Lung (tissue), 11 donors: ENCODE measurements at regions not wholly inside any gene's neighbourhood (a gene's known extent, or its start where the extent isn't known, plus 50 kb on each side); places are given as distances from the start of the nearest gene placed in this dataset.

Experiments
- ATAC-seq: fragments of 200-7000 bp; cut with Tn5 transposase; one replicate; pipeline ENCODE4 v1.9.1; 2020; ENCODE audit warnings: moderate number of reproducible peaks; ENCODE audit not compliant: insufficient read depth, low FRiP score
- DNase-seq, 3 donors: peaks; one replicate each; pipeline ENCODE4 v3.0.0-alpha.2; 2013 to 2017
- H3K27ac ChIP-seq, 2 donors: one replicate each; pipeline ENCODE4 v1.5.1; 2013; ENCODE audit warnings: mild to moderate bottlenecking in 2 of 2, moderate library complexity in 2 of 2, control low read depth in 1 of 2, inconsistent platforms in 1 of 2, low read depth in 1 of 2, low read length in 1 of 2
- H3K27me3 ChIP-seq, 3 donors: one replicate each; pipeline ENCODE4 v1.5.1; 2013; ENCODE audit warnings: low read length in 2 of 3; ENCODE audit not compliant: control insufficient read depth in 3 of 3, insufficient read depth in 3 of 3
- H3K36me3 ChIP-seq, 4 donors: one replicate each; pipeline ENCODE4 v1.5.1; 2013; ENCODE audit warnings: low read length in 4 of 4, mild to moderate bottlenecking in 1 of 4, moderate library complexity in 1 of 4; ENCODE audit not compliant: control insufficient read depth in 4 of 4, insufficient read depth in 4 of 4
- H3K4me1 ChIP-seq, 5 donors: one replicate each; pipeline ENCODE4 v1.5.1; 2013; ENCODE audit warnings: low read length in 5 of 5, mild to moderate bottlenecking in 2 of 5, moderate library complexity in 1 of 5; ENCODE audit not compliant: control insufficient read depth in 5 of 5, insufficient read depth in 5 of 5
- H3K4me3 ChIP-seq: one replicate; pipeline ENCODE4 v1.5.1; 2013; ENCODE audit warnings: mild to moderate bottlenecking, control low read depth, moderate library complexity
- H3K9ac ChIP-seq, 2 donors: one replicate each; pipeline ENCODE4 v1.5.1; 2013; ENCODE audit warnings: low read length in 2 of 2, control low read depth in 1 of 2; ENCODE audit not compliant: insufficient read depth in 1 of 2
- H3K9me3 ChIP-seq, 4 donors: one replicate each; pipeline ENCODE4 v1.5.1; 2013; ENCODE audit warnings: low read length in 3 of 4, mild to moderate bottlenecking in 1 of 4, moderate library complexity in 1 of 4; ENCODE audit not compliant: control insufficient read depth in 4 of 4, insufficient read depth in 3 of 4
- WGBS, 2 donors: extraction: QIAGEN DNeasy Blood & Tissue Kit; methylation state at CpG; one replicate each; pipeline ENCODE4 v1.1.7; 2013; 5-methylcytosine and 5-hydroxymethylcytosine counted together
- TF ChIP-seq, protein P1 (sequence below): IDR thresholded peaks from 2 replicates; pipeline ENCODE4 v1.5.1; 2012; ENCODE audit warnings: mild to moderate bottlenecking; ENCODE audit errors: control extremely low read depth, extremely low read depth
- donor health status: control.
- donor health status: control.
- donor health status: Bipolar disorder and iron deficiency.
- donor health status: healthy.
- donor health status: DM: yes; HTN: yes; CAD: no.

DNA sequence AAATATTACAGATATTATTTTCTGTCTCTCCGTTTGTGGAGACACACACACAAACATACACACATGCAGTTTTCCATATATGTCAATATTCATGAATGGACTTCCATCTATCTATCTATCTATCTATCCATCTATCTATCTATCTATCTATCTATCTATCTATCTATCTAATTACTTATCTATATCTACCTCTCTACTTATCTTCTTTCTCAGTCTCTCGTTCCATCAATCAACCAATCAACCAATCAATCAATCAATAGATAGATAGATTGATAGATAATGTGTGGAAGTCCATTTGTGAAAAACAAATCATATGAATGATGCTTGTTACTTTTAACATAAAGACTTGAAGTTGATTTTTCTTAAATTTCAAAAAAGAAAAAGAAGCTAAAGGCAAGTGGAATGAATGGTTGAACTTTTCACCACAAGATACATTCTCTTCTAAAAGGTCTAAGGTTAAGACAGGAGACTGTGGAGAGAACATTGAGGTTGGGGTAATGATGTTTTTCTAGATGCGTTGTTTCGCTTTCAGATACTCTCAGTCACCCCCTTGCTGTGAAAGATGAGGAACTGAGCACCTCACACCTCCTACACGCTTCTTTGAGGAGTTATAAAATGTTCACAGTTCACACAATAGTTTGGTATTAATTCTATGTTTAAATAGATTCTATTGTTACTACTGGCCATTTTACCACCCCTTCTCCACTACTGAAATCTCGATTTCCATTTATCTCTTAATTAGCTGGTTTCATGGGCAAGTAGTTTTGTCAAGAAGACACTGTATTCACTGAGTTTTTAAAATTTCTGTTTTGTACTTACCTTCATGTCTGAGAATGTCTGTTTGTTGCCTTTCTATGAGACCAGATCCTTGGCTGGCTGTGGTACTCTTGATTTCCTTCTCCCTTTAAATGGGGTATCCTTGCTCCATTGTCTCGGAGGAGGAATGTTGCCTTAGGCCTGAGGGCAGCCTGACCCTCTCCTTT lies 114.1 kb downstream of the EMX2 start:
- Histone ChIP-seq H3K36me3 (no peaks in the 10 kb centered on the region), H3K27ac (no peak overlapping the region), H3K9ac (no peak overlapping the region), H3K27me3 (no peaks in the 10 kb centered on the region), H3K4me1 (no peaks in the 10 kb centered on the region), H3K4me3 (no peak overlapping the region), H3K9me3 (peaks cover 0 to 9% (median 7%) of the 10 kb centered on the region in 4 donors)
- 78 to 87% methylated on average over 7 of the region's 7 CpGs for WGBS, 2 donors
- DNase-seq: no peak
- ATAC-seq: no peak
- TF ChIP-seq, protein P1, sequence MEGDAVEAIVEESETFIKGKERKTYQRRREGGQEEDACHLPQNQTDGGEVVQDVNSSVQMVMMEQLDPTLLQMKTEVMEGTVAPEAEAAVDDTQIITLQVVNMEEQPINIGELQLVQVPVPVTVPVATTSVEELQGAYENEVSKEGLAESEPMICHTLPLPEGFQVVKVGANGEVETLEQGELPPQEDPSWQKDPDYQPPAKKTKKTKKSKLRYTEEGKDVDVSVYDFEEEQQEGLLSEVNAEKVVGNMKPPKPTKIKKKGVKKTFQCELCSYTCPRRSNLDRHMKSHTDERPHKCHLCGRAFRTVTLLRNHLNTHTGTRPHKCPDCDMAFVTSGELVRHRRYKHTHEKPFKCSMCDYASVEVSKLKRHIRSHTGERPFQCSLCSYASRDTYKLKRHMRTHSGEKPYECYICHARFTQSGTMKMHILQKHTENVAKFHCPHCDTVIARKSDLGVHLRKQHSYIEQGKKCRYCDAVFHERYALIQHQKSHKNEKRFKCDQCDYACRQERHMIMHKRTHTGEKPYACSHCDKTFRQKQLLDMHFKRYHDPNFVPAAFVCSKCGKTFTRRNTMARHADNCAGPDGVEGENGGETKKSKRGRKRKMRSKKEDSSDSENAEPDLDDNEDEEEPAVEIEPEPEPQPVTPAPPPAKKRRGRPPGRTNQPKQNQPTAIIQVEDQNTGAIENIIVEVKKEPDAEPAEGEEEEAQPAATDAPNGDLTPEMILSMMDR: no peak

DNA sequence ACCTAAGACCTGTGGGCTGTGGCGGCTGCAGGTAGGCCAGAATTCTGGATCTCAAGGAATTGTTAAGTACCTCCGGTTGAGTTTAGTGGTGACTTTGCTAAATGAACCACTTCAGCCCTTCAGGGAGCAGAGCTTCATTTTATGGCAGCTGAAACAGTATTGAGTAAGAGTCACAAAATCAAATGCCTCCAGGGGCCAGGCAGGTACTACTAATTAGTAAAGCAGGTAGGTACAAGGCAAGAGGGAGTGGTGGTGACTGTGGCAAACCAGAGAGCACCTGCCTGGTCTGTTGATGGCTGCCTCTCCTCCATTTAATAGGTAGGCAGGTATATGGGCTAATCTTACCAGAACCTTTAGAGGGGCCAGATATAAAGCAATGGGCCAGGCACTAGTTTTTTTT lies 118.8 kb downstream of the EMX2 start:
- Histone ChIP-seq H3K27me3 (no peaks in the 10 kb centered on the region), H3K9me3 (no peaks in the 10 kb centered on the region), H3K4me3 (no peak overlapping the region), H3K36me3 (no peaks in the 10 kb centered on the region), H3K27ac (no peak overlapping the region), H3K9ac (no peak overlapping the region), H3K4me1 (no peaks in the 10 kb centered on the region)
- ATAC-seq (no peak), DNase-seq (no peak)
- TF ChIP-seq, protein P1: no peak
- 93 to 97% methylated on average over 2 of the region's 2 CpGs for WGBS, 2 donors

DNA sequence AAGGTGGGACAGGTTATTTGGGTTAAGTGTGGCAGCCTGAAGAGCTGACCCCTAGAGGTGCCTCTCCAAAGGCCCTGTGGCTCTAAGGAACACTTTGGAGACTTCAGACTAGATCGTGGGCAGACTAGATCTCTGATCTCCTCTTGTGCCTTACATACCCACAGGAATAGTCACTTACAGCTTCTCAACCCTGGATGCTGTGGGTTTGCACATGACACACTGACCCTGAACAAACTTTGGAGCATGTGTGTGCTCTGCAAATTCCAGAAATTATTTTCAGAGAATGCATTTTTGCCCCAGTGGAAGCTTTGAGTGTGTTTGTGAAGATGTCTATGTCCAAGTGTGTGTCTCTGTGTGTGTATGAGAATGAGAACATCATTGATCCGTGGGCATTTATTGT lies 119.6 kb downstream of the EMX2 start:
- 72 to 75% methylated on average over 2 of the region's 2 CpGs for WGBS, 2 donors
- no peak overlapping the region for H3K9ac ChIP-seq
- ATAC-seq (no peak), DNase-seq (no peak)
- H3K9me3 ChIP-seq: no peaks in the 10 kb centered on the region
- H3K4me1 ChIP-seq: no peaks in the 10 kb centered on the region
- no peak overlapping the region for H3K27ac ChIP-seq
- H3K27me3 ChIP-seq: no peaks in the 10 kb centered on the region
- TF ChIP-seq, protein P1: no peak
- H3K4me3 ChIP-seq: no peak overlapping the region
- H3K36me3 ChIP-seq: no peaks in the 10 kb centered on the region
